Kasumi-1 (cell line): ENCODE measurements at regions not wholly inside any gene's neighbourhood (a gene's known extent, or its start where the extent isn't known, plus 50 kb on each side); places are given as distances from the start of the nearest gene placed in this dataset.
"Not testable (repeated sequence)": the region's sequence is repeated elsewhere in the genome, so short reads cannot be mapped to it uniquely, and the experiment has no call there.

ENCODE experiments used
- DNase-seq, 2 experiments: peaks; one replicate each; lab custom pipeline; 2025; lab: John Stamatoyannopoulos, UW

GRCh38 chr2:224261326-224261725 lies 140.6 kb downstream of the FAM124B start:
- DNase-seq: no peak

DNA sequence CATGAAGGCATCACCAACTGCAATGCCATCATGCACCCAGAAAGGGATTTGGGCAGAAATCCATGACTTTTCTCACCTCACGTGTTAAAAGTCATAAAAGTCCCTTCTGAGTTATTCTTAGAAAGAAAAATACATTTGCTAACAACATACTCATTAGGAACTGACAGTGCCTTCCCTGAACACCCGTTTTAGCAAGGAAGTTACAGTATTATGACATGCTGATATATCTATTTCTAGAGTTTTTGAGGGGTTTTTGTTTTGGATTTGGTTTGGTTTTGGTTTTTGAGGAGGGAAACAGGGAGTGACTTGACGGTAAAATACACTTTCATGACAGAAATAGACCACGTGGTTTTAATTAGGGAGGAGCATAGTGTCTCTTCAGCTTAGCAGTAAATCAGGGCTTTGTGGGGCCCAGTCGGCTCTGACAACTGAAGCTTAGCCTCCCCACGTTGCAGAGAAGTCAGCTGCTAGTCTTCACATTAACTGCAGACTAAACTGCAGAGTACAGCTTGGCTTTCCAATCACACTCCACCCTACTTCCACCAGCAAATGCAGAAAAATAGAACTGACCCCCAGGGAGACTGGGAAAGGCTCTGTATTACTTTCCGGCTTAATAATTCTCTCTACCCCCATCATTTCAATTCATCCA lies 141.4 kb downstream of the FAM124B start:
- DNase-seq: no peak

DNA sequence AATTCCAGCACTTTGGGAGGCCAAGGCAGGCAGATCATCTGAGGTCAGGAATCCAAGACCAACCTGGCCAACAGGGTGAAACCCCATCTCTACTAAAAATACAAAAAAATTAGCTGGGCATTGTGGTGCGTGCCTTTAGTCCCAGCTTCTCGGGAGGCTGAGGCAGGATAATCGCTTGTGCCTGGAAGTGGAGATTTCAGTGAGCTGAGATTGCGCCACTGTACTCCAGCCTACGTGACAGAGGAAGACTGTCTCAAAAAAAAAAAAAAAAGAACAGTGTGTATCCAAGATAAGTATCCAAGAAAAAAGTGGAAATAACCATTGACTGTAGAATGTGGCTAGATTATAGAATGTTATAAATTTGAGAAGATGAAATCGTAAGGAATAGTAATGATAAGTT lies 142.1 kb downstream of the FAM124B start:
- DNase-seq: no peak

DNA sequence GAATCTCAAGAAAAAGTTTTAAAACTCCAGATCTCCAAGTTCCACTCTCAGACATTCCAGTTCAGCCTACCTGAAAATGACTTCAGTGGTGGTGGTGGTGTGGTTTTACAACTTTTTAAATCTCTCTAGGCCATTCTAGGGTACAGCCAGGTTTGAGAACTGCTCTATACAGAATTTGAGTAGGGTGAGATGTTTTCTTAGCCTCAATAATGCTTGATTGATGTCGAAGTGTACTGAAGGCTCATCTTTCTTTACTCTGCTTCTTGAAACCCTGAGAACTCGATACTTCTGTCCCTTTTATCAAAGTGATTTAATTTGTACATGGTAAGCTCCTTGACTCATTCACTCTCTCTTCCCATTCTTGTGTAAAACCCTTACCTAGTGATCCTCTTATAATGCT lies 143.8 kb downstream of the FAM124B start:
- no peak for DNase-seq

DNA sequence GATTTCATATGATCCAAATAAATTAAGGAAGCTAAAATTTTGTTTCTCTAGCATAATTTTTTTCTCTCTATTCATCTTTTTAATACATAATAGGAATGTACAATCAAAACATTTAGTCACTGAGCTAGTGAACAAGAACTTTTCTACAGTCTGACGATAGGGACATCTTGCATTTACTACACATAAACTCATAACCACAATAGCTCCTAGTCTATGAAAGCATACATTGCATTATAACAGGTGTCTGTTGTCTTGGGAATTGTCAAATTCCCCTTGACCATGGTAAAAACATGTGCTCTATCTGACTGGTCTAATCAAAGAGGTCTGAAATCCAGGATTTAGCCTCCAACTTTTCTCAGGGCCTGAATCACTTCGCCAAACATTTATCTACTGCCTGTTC lies 144.8 kb downstream of the FAM124B start:
- no peak for DNase-seq

DNA sequence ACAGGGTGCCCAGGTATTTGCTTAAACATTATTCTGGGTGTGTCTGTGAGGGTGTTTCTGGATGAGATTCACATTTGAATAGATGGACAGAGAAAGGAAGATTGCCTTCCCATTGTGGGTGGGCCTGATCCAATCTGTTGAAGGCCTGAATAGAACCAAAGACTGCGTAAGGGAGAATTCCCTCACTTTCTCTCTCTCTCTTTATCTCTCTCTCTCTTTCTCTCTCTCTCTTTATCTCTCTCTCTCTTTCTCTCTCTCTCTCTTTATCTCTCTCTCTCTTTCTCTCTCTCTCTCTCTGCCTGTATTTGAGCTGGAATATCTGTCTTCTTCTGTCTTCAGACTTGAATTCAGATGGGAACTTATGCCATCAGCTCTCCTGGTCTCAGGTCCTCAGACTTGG lies 148.4 kb downstream of the FAM124B start:
- no peak for DNase-seq

DNA sequence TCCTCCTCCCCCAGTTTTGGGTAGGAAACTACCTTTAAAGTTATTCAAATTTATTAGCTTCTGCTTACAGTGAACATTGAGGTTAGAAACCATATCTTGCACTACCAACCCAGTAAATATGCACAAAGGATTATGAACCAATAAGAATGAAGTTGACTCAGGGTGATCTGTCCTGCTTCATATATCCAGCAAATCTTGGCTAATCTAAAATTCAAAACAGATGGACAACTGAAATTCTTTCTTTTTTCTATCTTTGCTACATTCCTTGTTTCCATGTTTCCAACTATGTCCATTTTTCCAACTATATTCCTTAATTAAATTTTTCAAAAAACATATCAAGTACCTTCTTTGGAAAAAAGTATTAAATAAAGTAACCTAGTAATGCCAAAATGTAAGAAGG lies 149.3 kb downstream of the FAM124B start:
- no peak for DNase-seq

- DNase-seq: no peak
Observed at GRCh38 chr2:224248944-224249371, 152.9 kb downstream of the FAM124B start.

- no peak for DNase-seq
Observed at GRCh38 chr2:224242561-224242960, 159.3 kb downstream of the FAM124B start.

- DNase-seq: no peak
Observed at GRCh38 chr2:224241812-224242211, 160.1 kb downstream of the FAM124B start.

DNA sequence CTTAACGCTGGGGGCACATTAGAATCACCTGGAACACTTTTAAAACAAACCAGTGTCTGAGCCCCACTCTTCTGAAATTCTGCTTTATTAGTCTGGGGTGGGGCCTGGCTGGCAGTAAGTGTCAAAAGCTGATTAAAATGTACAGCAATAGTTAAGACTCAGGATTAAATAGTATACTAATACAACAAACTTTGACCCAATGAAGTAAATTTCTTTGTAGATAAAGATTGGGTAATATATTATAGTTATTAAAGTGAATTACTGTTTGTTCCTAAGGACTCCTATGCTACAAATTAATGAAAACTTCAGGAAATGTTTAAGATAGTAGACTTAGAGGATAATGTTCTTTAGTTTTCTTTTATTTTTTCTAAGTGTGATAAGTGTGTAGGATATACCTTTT lies 160.9 kb downstream of the FAM124B start:
- DNase-seq: no peak

DNA sequence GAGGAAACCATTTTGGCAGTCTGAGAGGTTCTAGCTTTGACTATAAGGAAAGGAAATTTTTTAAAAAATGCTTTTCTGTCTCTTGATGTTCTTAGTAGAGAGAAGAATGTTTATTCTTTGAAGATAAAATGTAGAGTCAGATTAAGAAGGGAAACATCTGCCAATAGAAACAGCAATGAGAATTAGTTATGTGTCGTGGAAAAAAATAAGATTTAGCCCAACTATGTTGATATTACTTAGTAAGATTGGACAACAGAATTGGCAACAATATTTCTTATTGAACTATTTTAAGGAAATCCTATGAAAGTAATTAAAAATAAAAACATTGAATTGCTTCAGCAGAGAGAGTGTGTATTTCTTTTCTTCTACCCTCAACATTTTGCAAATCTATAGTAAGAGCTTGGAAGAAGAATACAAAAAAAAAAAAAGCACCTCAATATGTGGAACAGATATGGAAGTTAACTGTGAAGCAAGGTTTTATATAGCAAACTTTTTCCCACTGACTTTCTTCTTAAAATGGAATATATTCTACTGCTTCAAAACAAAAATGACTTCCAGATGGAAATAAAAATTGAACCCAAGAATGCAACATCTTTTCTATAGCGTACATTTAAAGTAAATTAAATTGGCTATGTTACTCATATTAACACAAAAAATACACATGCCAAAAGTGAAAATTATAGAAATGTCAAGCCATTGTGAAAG lies 177.9 kb downstream of the FAM124B start:
- DNase-seq: no peak

DNA sequence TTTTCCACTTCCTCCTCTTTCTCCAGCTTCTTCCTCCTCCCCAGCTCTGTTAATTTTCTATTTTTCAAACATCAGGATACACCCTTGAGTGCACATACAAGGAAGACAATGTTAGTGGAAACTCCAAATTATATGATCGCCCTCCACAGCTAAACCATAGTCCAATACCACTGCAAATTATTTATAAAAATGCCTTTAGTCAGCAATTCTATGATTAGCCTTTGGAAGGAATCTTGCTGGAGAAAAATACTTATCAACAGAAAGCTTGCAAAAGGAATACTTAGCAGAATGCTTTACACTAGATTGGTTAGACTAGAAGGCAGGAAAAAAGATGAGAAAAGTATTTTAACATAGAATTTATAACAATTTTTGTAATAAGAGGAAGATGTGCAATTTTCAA lies 178.9 kb downstream of the FAM124B start:
- DNase-seq: no peak

GRCh38 chr2:224222291-224222690 lies 179.6 kb downstream of the FAM124B start:
- peak in 1 of 2 experiments; percentile 0 for DNase-seq

- no peak for DNase-seq
Observed at GRCh38 chr2:224221455-224221913, 180.4 kb downstream of the FAM124B start.

DNA sequence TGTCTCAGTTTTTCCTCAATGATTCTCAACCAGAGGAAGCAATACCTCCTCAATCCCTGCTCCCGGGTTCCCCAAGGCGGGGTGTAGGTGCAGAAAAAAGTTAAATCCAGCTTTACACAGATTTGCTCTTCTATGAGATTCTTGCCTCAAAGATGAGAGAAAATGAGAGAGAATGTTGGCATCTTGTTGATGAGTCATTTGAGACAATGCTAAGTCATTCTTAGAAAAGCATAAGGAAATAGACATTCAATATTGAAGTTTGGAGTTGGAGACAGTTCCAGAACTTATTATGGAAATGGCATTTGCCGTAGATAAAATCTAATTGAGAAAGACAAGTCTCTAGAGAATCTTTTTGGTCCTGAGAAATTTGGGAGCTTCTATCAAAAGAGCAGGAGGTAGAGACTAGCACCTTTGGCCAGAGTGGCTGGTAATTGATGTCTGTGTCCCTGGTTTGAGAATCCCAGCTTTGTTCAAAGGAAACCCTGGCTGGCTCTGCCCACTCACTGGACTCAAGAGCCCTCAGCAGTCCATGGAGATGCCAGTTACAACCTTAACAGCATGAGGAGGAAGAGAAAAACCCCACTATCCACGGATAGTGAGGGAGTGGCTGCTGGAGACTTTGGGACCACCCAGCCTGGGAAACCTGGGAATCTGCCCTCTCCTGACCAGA lies 181.2 kb downstream of the FAM124B start:
- no peak for DNase-seq

GRCh38 chr2:224219781-224220180 lies 180.7 kb upstream of the SERPINE2 start:
- no peak for DNase-seq

DNA sequence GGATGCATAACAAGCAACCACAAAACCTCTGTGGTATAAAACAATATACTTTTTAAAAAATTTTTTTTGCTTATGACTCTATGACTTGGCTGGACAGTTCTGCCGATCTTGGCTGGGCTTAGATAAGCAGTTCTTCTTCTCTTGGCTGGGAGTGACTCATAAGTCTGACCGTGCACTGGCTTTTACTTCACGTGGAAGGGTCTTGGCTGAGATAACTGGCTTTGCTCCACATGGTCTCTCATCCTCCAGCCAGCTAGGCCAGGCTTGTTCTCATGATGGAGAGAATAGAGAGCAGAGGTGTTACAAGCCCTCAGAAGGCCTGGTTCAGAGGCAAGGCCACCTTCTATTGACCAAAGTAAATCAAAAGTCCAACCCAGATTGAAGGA lies 178.9 kb upstream of the SERPINE2 start:
- no peak for DNase-seq

DNA sequence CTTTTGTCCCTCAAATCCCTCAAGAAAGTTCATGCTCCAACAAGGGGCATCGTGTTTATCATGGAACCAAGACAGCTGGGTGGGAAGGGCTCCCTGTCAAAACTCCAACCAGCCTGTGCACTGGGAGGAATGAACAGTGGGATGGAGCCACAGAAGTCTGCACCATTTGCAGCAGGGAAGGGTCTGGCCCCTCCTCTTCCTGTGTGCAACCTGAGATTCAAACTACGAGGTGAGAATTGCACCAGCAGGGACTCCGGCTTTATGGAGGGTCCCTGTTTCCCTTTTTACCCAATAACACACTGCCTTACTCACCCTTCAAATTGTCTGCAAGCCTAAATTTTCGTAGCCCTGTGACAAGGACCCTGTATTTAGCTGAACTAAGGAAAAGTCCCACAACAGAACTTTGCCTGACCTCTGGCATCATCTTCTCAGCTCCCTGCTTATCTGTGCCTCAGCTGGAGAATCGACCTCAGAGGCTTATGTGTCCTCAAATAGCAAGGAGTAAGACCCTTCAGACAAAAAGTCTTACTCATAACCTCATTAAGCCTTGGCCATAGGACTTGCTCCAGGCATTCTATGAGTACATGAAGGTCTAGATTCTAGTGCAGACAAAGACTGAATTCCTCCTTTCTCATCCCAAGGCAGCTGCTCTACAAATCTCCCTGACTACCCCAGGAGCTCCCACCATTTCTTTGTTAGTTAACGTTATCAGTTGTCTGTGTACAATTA lies 178.3 kb upstream of the SERPINE2 start:
- no peak for DNase-seq

DNA sequence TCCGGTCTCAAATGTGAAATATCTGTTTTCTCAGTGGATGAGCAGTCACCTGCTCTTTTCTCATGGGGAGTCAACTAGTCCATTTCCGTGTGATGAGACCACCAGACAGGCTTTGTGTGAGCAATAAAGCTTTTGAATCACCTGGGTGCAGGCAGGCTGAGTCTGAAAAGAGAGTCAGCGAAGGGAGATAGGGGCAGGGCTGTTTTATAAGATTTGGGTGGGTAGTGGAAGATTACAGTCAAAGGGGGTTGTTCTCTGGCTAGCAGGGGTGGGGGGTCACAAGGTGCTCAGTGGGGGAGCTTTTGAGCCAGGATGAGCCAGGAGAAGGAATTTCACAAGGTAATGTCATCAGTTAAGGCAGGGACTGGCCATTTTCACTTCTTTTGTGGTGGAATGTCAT lies 176.5 kb upstream of the SERPINE2 start:
- DNase-seq: not testable (repeated sequence)

DNA sequence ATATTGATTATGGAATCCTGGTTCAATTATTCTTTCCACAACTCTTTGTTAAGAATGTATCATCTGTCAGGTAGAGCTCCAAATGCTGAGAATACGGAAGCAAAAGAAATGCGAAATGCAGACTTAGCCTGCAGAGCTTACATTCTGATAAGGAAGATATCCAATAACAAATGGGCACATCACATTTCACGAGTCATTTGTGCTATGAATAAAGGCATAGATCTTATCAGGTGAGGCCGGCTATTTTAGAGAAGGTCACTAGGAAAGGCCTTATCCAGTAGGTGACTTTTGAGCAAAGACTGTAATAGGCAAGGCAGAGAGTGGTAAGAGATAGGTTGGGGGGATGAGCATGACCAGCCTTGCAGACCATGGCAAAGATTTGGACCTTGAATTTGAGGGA lies 174.3 kb upstream of the SERPINE2 start:
- no peak for DNase-seq

DNA sequence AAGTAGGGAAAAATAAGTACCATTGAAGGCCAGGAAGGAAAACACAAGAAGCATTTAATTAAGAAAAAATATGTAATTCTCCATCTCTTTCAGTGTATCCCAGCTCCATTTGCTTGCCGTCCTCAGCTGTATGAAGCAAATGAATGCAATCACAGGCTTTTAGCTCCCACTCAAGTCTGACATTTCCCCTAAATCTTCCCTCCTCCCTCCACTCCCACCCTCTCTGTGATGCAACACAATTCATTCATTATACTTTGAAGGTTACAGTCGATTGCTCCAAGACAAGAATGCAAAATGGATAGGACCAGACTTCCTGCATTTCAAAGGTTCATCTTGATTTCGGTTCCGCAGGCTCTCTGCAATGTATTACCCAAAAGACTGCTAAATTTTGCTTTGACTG lies 172.7 kb upstream of the SERPINE2 start:
- no peak for DNase-seq

DNA sequence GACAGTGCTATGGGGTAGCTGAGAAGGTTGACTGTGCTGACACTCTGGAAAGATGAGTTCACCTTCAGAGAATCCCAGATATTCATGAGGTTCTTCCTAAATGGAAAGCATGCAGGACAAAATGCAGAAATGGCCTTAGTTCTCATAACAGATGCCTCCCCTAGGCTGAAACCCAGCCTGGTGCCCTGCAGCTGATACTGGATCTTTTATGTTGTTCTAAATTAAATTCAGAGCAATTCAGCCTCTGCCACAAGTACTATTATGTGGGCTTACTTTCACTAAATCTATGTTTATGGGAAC lies 172.0 kb upstream of the SERPINE2 start:
- DNase-seq: no peak
